ENCODE measurements at regions not wholly inside any gene's neighbourhood (a gene's known extent, or its start where the extent isn't known, plus 50 kb on each side); places are given as distances from the start of the nearest gene placed in this dataset.

DNA sequence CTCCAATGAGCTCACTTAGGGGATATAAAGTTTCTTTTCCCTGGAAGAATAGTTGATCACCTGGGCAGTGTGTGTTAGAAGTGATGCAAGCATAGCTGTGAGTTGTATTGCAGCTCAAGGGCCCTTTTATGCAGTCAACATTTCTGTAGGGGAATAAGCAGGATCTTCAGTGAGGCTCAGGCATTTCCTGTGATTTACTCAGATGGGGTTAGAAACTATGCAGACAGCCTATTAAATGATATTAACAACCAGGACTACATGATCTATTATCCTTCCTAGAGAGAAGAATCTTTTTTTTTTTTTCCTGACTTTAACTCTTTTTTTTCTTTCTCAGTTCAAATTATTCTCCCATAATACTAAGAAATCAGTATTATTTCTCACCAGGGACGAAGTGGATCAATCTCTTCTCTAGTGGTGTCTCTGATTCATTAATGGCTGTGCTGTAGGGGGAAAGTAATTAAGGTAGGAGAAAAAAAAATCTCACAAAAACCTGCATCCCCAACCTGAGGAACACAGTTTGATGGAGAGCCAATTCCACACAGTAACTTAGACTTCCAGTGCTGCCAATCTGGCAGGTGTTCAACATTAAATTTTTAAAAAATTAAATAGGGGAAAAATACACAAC lies 126.4 kb upstream of the SLC10A2 start:
- no peak overlapping the region for H3K4me3 ChIP-seq
- intact Hi-C loops (cut with DNase I; ENCODE audit: low total_unique reads) = no loop called here
- no peaks in the 10 kb centered on the region for H3K27me3 ChIP-seq
- H3K9me3 ChIP-seq = no peaks in the 10 kb centered on the region
- no peak for TF ChIP-seq CTCF (IDR thresholded peaks at IDR 0.05)
- no peak for TF ChIP-seq POLR2A (IDR thresholded peaks at IDR 0.05)
- H3K4me1 ChIP-seq = no peaks in the 10 kb centered on the region
- no peak for DNase-seq
- no peaks in the 10 kb centered on the region for H3K36me3 ChIP-seq
- H3K27ac ChIP-seq = no peak overlapping the region

DNA sequence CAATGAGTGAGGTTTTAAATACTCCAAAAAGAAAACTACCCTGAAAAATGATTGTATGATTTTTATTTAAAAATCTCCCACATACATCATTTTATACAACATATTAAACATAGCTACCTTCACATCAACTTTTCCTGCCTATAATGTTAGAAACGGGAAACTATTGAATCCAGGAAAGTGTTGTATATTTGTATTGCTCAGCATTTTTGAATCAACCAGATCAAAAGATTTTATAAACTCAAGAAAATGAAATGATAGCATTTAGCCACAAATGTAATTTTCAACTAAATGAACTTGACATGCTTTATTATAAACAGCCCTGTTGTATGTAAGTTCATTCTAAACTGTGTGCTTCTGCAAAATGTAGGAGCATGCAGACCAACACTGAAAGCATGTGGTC lies 124.6 kb upstream of the SLC10A2 start:
- TF ChIP-seq POLR2A (IDR thresholded peaks at IDR 0.05) (no peak), CTCF (IDR thresholded peaks at IDR 0.05) (no peak)
- no peak overlapping the region for H3K27ac ChIP-seq
- no peaks in the 10 kb centered on the region for H3K9me3 ChIP-seq
- H3K4me3 ChIP-seq = no peak overlapping the region
- no peak for DNase-seq
- H3K27me3 ChIP-seq = no peaks in the 10 kb centered on the region
- intact Hi-C loops (cut with DNase I; ENCODE audit: low total_unique reads) = no loop called here
- H3K36me3 ChIP-seq = no peaks in the 10 kb centered on the region
- no peaks in the 10 kb centered on the region for H3K4me1 ChIP-seq

GRCh38 chr13:103188713-103189326 lies 122.6 kb upstream of the SLC10A2 start:
- Histone ChIP-seq H3K4me3 (no peak overlapping the region), H3K9me3 (no peaks in the 10 kb centered on the region), H3K36me3 (no peaks in the 10 kb centered on the region), H3K27me3 (no peaks in the 10 kb centered on the region), H3K4me1 (no peaks in the 10 kb centered on the region), H3K27ac (no peak overlapping the region)
- intact Hi-C loops (cut with DNase I; ENCODE audit: low total_unique reads) = no loop called here
- TF ChIP-seq CTCF (IDR thresholded peaks at IDR 0.05) (no peak), POLR2A (IDR thresholded peaks at IDR 0.05) (no peak)
- no peak for DNase-seq

GRCh38 chr13:103187721-103188156 lies 121.5 kb upstream of the SLC10A2 start:
- Histone ChIP-seq H3K27ac (no peak overlapping the region), H3K27me3 (no peaks in the 10 kb centered on the region), H3K9me3 (no peaks in the 10 kb centered on the region), H3K4me3 (no peak overlapping the region), H3K4me1 (no peaks in the 10 kb centered on the region), H3K36me3 (no peaks in the 10 kb centered on the region)
- TF ChIP-seq POLR2A (IDR thresholded peaks at IDR 0.05) (no peak), CTCF (IDR thresholded peaks at IDR 0.05) (no peak)
- intact Hi-C loops (cut with DNase I; ENCODE audit: low total_unique reads) = no loop called here
- DNase-seq = no peak

GRCh38 chr13:103184413-103184812 lies 118.2 kb upstream of the SLC10A2 start:
- no peak overlapping the region for H3K27ac ChIP-seq
- no peaks in the 10 kb centered on the region for H3K27me3 ChIP-seq
- intact Hi-C loops (cut with DNase I; ENCODE audit: low total_unique reads) = no loop called here
- TF ChIP-seq CTCF (IDR thresholded peaks at IDR 0.05) (no peak), POLR2A (IDR thresholded peaks at IDR 0.05) (no peak)
- H3K4me3 ChIP-seq = no peak overlapping the region
- H3K4me1 ChIP-seq = no peaks in the 10 kb centered on the region
- no peak for DNase-seq
- no peaks in the 10 kb centered on the region for H3K36me3 ChIP-seq
- H3K9me3 ChIP-seq = no peaks in the 10 kb centered on the region
